Erythroblast (primary cell): ENCODE measurements at regions not wholly inside any gene's neighbourhood (a gene's known extent, or its start where the extent isn't known, plus 50 kb on each side); places are given as distances from the start of the nearest gene placed in this dataset.

Experiments
- GATA1 ChIP-seq: IDR thresholded peaks from 2 replicates; pipeline ENCODE4 v1.6.1; 2011; ENCODE audit warnings: low read depth, mild to moderate bottlenecking, control low read depth, low read length, moderate library complexity
- POLR2A ChIP-seq: IDR thresholded peaks from 2 replicates; pipeline ENCODE4 v1.6.1; 2011; ENCODE audit warnings: mild to moderate bottlenecking, low read length

- no peak for TF ChIP-seq POLR2A
- TF ChIP-seq GATA1 = no peak
Measured at GRCh38 chr18:71134122-71134521, 845.3 kb downstream of the SOCS6 start.
